Trophoblast cell (in vitro differentiated cells and primary cell): ENCODE measurements at regions not wholly inside any gene's neighbourhood (a gene's known extent, or its start where the extent isn't known, plus 50 kb on each side); places are given as distances from the start of the nearest gene placed in this dataset.

Experiments used
- DNase-seq, 2 donors: peaks; one replicate each; pipeline ENCODE4 v3.0.0-alpha.2; 2016
- H2AFZ ChIP-seq: 2 replicates; pipeline ENCODE4 v1.6.1; 2013; ENCODE audit warnings: low read length, moderate library complexity, mild to moderate bottlenecking; ENCODE audit not compliant: insufficient read depth, poor library complexity
- H2AK5ac ChIP-seq: 2 replicates; pipeline ENCODE4 v1.6.1; 2013; ENCODE audit warnings: mild to moderate bottlenecking, low read length
- H2BK120ac ChIP-seq: 2 replicates; pipeline ENCODE4 v1.6.1; 2013; ENCODE audit warnings: low read length, mild to moderate bottlenecking, moderate library complexity; ENCODE audit not compliant: insufficient read depth, poor library complexity
- H2BK12ac ChIP-seq: 2 replicates; pipeline ENCODE4 v1.6.1; 2013; ENCODE audit warnings: mild to moderate bottlenecking, low read length, moderate library complexity
- H2BK5ac ChIP-seq: 2 replicates; pipeline ENCODE4 v1.6.1; 2013; ENCODE audit warnings: low read length, low read depth, moderate library complexity, mild to moderate bottlenecking; ENCODE audit not compliant: poor library complexity
- H3K14ac ChIP-seq: 2 replicates; pipeline ENCODE4 v1.6.1; 2013; ENCODE audit warnings: mild to moderate bottlenecking, low read length
- H3K18ac ChIP-seq: 2 replicates; pipeline ENCODE4 v1.6.1; 2013; ENCODE audit warnings: mild to moderate bottlenecking, low read length
- H3K23ac ChIP-seq: 2 replicates; pipeline ENCODE4 v1.6.1; 2013; ENCODE audit warnings: low read length
- H3K27ac ChIP-seq: 2 replicates; pipeline ENCODE4 v1.5.1; 2013; ENCODE audit warnings: low read depth, mild to moderate bottlenecking, inconsistent platforms, low read length, moderate library complexity
- H3K27me3 ChIP-seq: 2 replicates; pipeline ENCODE4 v1.6.1; 2013; ENCODE audit warnings: inconsistent platforms, mild to moderate bottlenecking, low read length, moderate library complexity; ENCODE audit not compliant: insufficient read depth
- H3K36me3 ChIP-seq, 2 experiments: 1 replicate in 1 of 2; 2 replicates in 1 of 2; pipeline ENCODE4 v1.6.1; 2013; ENCODE audit warnings: low read length in 2 of 2, mild to moderate bottlenecking in 2 of 2, moderate library complexity in 1 of 2; ENCODE audit not compliant: insufficient read depth in 2 of 2, control insufficient read depth in 1 of 2
- H3K4ac ChIP-seq: 2 replicates; pipeline ENCODE4 v1.6.1; 2013; ENCODE audit warnings: low read depth, mild to moderate bottlenecking, low read length, moderate library complexity
- H3K4me1 ChIP-seq, 2 experiments: 1 replicate in 1 of 2; 2 replicates in 1 of 2; pipeline ENCODE4 v1.6.1; 2013; ENCODE audit warnings: low read length in 2 of 2, mild to moderate bottlenecking in 2 of 2, moderate library complexity in 1 of 2; ENCODE audit not compliant: insufficient read depth in 2 of 2, control insufficient read depth in 1 of 2
- H3K4me2 ChIP-seq: 2 replicates; pipeline ENCODE4 v1.6.1; 2013; ENCODE audit warnings: inconsistent platforms, mild to moderate bottlenecking, low read length, moderate library complexity
- H3K4me3 ChIP-seq: 2 replicates; pipeline ENCODE4 v1.5.1; 2013; ENCODE audit warnings: mild to moderate bottlenecking, low read depth, low read length, inconsistent platforms
- H3K79me1 ChIP-seq: one replicate; pipeline ENCODE4 v1.6.1; 2013; ENCODE audit warnings: low read length
- H3K79me2 ChIP-seq: 2 replicates; pipeline ENCODE4 v1.6.1; 2013; ENCODE audit warnings: low read length, mild to moderate bottlenecking; ENCODE audit not compliant: control insufficient read depth, insufficient read depth, poor library complexity
- H3K9ac ChIP-seq: 2 replicates; pipeline ENCODE4 v1.6.1; 2013; ENCODE audit warnings: mild to moderate bottlenecking, low read length
- H3K9me3 ChIP-seq: 2 replicates; pipeline ENCODE4 v1.6.1; 2013; ENCODE audit warnings: low read depth, mild to moderate bottlenecking, control low read depth, inconsistent platforms, low read length; ENCODE audit not compliant: insufficient read depth
- H4K12ac ChIP-seq: 2 replicates; pipeline ENCODE4 v1.6.1; 2013; ENCODE audit warnings: low read depth, mild to moderate bottlenecking, low read length, moderate library complexity
- H4K8ac ChIP-seq: 2 replicates; pipeline ENCODE4 v1.6.1; 2013; ENCODE audit warnings: low read depth, mild to moderate bottlenecking, low read length, moderate library complexity
- H4K91ac ChIP-seq: one replicate; pipeline ENCODE4 v1.6.1; 2013; ENCODE audit warnings: low read depth, mild to moderate bottlenecking, low read length, moderate library complexity
- WGBS: extraction: QIAGEN DNeasy Blood & Tissue Kit; methylation state at CpG from one replicate; pipeline ENCODE4 v1.1.7; 2013; ENCODE audit warnings: missing lambda C conversion rate; ENCODE audit not compliant: insufficient read length, insufficient coverage; ENCODE audit errors: extremely low coverage; 5-methylcytosine and 5-hydroxymethylcytosine counted together

- no peak overlapping the region for H2BK12ac ChIP-seq
- H3K36me3 ChIP-seq, result no peaks in the 10 kb centered on the region
- H3K4me2 ChIP-seq, result no peak overlapping the region
- H3K4me3 ChIP-seq, result no peak overlapping the region
- no peak overlapping the region for H4K8ac ChIP-seq
- no peaks in the 10 kb centered on the region for H3K79me1 ChIP-seq
- no peak overlapping the region for H3K23ac ChIP-seq
- H3K4ac ChIP-seq, result no peak overlapping the region
- H3K27ac ChIP-seq, result no peak overlapping the region
- peaks cover 0 to 2% of the 10 kb centered on the region in 2 experiments for H3K4me1 ChIP-seq
- no peak overlapping the region for H3K9ac ChIP-seq
- H3K27me3 ChIP-seq, result no peaks in the 10 kb centered on the region
- no peaks in the 10 kb centered on the region for H3K79me2 ChIP-seq
- H3K18ac ChIP-seq, result no peak overlapping the region
- no peak overlapping the region for H2AK5ac ChIP-seq
- DNase-seq, result no peak
- H2BK120ac ChIP-seq, result no peak overlapping the region
- no peaks in the 10 kb centered on the region for H3K9me3 ChIP-seq
- H4K91ac ChIP-seq, result no peak overlapping the region
- H4K12ac ChIP-seq, result no peak overlapping the region
- no CpG with 5 or more reads among the region's 6 CpGs for WGBS
- H2AFZ ChIP-seq, result no peak overlapping the region
- H2BK5ac ChIP-seq, result no peak overlapping the region
- no peak overlapping the region for H3K14ac ChIP-seq
Observed at GRCh38 chr4:81538716-81539427, 67.2 kb upstream of the RASGEF1B start.

GRCh38 chr4:81531410-81531809 is 59.7 kb upstream of the RASGEF1B start:
- no peak overlapping the region for H3K9ac ChIP-seq
- H3K36me3 ChIP-seq, result no peaks in the 10 kb centered on the region
- DNase-seq, result peak; percentile 6 to 80
- no peak overlapping the region for H2BK120ac ChIP-seq
- no peak overlapping the region for H3K27ac ChIP-seq
- no peaks in the 10 kb centered on the region for H3K79me2 ChIP-seq
- H3K4me2 ChIP-seq, result no peak overlapping the region
- H3K23ac ChIP-seq, result no peak overlapping the region
- no peak overlapping the region for H3K18ac ChIP-seq
- no CpG with 5 or more reads among the region's 2 CpGs for WGBS
- H3K79me1 ChIP-seq, result no peaks in the 10 kb centered on the region
- H2BK5ac ChIP-seq, result no peak overlapping the region
- peaks cover 2% of the 10 kb centered on the region for H3K9me3 ChIP-seq
- no peaks in the 10 kb centered on the region for H3K27me3 ChIP-seq
- no peak overlapping the region for H4K91ac ChIP-seq
- H4K12ac ChIP-seq, result no peak overlapping the region
- no peak overlapping the region for H3K14ac ChIP-seq
- no peak overlapping the region for H2AFZ ChIP-seq
- H4K8ac ChIP-seq, result no peak overlapping the region
- H3K4ac ChIP-seq, result no peak overlapping the region
- no peaks in the 10 kb centered on the region for H3K4me1 ChIP-seq
- H3K4me3 ChIP-seq, result no peak overlapping the region
- H2BK12ac ChIP-seq, result no peak overlapping the region
- no peak overlapping the region for H2AK5ac ChIP-seq

- Histone ChIP-seq H3K14ac (no peak overlapping the region), H3K36me3 (no peaks in the 10 kb centered on the region), H3K79me1 (no peaks in the 10 kb centered on the region), H3K27me3 (no peaks in the 10 kb centered on the region), H3K23ac (no peak overlapping the region), H2BK120ac (no peak overlapping the region), H3K4me2 (no peak overlapping the region), H3K27ac (no peak overlapping the region), H2AK5ac (no peak overlapping the region), H4K12ac (no peak overlapping the region), H3K18ac (no peak overlapping the region), H4K91ac (no peak overlapping the region), H3K4me1 (no peaks in the 10 kb centered on the region), H3K9me3 (peaks cover 2% of the 10 kb centered on the region), H3K9ac (no peak overlapping the region), H3K4ac (no peak overlapping the region), H2BK12ac (no peak overlapping the region), H4K8ac (no peak overlapping the region), H2AFZ (no peak overlapping the region), H2BK5ac (no peak overlapping the region), H3K79me2 (no peaks in the 10 kb centered on the region), H3K4me3 (no peak overlapping the region)
- no peak for DNase-seq
- no CpG with 5 or more reads among the region's 3 CpGs for WGBS
Observed at GRCh38 chr4:81528979-81529378, 57.3 kb upstream of the RASGEF1B start.

- Histone ChIP-seq H2BK120ac (no peak overlapping the region), H3K9ac (no peak overlapping the region), H3K36me3 (no peaks in the 10 kb centered on the region), H2AFZ (no peak overlapping the region), H3K4ac (no peak overlapping the region), H2BK5ac (no peak overlapping the region), H3K9me3 (peaks cover 2% of the 10 kb centered on the region), H3K4me2 (no peak overlapping the region), H4K8ac (no peak overlapping the region), H3K27ac (no peak overlapping the region), H3K79me2 (no peaks in the 10 kb centered on the region), H4K12ac (no peak overlapping the region), H3K14ac (no peak overlapping the region), H3K79me1 (no peaks in the 10 kb centered on the region), H3K4me1 (peaks cover 0 to 3% of the 10 kb centered on the region in 2 experiments), H3K27me3 (no peaks in the 10 kb centered on the region), H3K18ac (no peak overlapping the region), H3K23ac (no peak overlapping the region), H2AK5ac (no peak overlapping the region), H3K4me3 (no peak overlapping the region), H4K91ac (no peak overlapping the region), H2BK12ac (no peak overlapping the region)
- DNase-seq, result no peak
- no CpG with 5 or more reads among the region's 2 CpGs for WGBS
Observed at GRCh38 chr4:81528200-81528599, 56.5 kb upstream of the RASGEF1B start.
